ES-I3 (cell line): ENCODE measurements at regions not wholly inside any gene's neighbourhood (a gene's known extent, or its start where the extent isn't known, plus 50 kb on each side); places are given as distances from the start of the nearest gene placed in this dataset.

ENCODE experiments used
- H3K36me3 ChIP-seq: 2 replicates; pipeline ENCODE4 v1.6.1; 2013; ENCODE audit warnings: mild to moderate bottlenecking, low read length, control low read depth, moderate library complexity; ENCODE audit not compliant: insufficient read depth
- H3K4me1 ChIP-seq: 2 replicates; pipeline ENCODE4 v1.6.1; 2013; ENCODE audit warnings: mild to moderate bottlenecking, control low read depth, low read length; ENCODE audit not compliant: insufficient read depth
- H3K9ac ChIP-seq: 2 replicates; pipeline ENCODE4 v1.6.1; 2013; ENCODE audit warnings: low read depth, mild to moderate bottlenecking, low read length, moderate library complexity
- H3K9me3 ChIP-seq: 2 replicates; pipeline ENCODE4 v1.6.1; 2013; ENCODE audit warnings: mild to moderate bottlenecking, low read length, moderate library complexity; ENCODE audit not compliant: control insufficient read depth, insufficient read depth

DNA sequence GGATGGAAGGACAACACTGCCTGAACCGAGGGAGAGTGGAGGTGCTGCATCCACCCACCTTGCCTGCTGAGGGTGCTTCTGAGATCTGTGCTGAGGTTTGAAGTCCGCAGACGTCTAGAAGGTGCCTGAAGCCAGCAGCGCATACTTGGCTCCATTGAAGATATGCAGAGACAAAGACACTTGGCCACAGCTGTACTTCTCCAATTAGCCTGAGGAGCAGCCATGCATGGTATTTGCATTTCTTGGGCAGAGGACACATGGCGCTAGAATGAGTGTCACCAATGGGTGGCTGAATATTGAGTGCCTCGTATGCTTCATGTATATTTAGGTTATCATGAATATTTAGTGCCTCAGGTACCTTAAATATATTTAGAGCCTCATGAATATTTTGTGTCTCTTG lies 128.7 kb upstream of the ATP6AP2 start:
- H3K9ac ChIP-seq = no peak overlapping the region
- H3K9me3 ChIP-seq = no peaks in the 10 kb centered on the region
- H3K4me1 ChIP-seq = no peaks in the 10 kb centered on the region
- H3K36me3 ChIP-seq = no peaks in the 10 kb centered on the region

DNA sequence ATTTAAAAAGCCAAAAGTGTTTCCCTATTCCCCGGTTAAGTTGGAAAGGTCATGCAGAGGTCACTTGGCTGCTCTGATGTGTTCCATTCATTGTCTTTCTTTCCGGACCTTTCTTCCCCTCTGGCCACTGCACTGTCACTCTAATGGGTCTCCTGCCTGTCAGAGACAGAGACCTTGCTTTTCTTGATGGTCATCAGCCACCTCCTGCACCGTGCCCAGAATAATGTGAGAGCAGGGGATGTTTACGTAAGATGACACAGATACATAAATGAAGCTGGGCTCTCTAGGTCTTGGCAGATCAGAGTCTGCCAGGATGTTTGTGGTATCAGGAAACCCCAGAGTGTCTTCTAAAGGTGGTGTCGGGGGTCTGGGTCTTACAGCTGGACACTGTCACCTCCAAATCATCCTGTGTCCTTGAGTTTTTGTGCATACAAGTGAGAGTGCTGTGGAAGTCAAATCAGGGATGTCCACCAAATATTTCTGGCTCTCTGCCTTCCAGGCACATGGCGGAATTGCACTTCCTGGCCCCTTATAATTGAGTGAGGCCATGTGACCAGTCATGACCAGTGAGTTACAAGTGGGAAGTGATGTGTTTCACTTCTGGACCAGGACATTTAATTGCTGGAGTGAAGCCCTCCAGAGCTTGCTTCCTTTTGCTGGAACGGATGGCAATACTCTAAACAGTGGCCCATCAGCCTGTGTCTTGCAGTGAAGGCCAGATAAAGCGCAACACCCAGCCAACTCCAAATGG lies 130.6 kb upstream of the ATP6AP2 start:
- H3K9me3 ChIP-seq = no peaks in the 10 kb centered on the region
- H3K4me1 ChIP-seq = peaks cover under 1% of the 10 kb centered on the region; the same call in 1 of the 2 replicates
- no peaks in the 10 kb centered on the region for H3K36me3 ChIP-seq
- H3K9ac ChIP-seq = no peak overlapping the region

DNA sequence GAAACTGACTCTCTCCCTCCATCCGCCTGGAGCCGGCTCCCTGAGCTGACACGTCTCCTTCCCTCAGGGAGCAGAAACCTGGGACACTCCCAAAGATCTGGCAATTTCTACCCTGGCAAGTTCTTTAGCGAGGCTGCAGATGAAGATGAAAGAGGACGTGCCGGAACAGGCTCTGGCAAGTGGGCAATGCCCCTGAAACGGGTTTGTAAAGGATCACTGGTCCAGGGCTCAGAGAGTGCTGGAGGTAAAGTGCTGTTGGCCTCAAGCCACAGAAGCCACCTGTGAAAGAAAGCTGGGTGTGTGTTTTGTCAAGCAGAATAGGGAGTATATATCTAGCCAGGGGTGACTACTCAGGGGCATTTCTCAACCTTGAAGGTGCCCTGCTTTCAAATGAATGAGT lies 131.4 kb upstream of the ATP6AP2 start:
- H3K4me1 ChIP-seq = peaks cover 6% of the 10 kb centered on the region; the same call in 1 of the 2 replicates
- H3K9ac ChIP-seq = no peak overlapping the region
- H3K36me3 ChIP-seq = no peaks in the 10 kb centered on the region
- no peaks in the 10 kb centered on the region for H3K9me3 ChIP-seq

DNA sequence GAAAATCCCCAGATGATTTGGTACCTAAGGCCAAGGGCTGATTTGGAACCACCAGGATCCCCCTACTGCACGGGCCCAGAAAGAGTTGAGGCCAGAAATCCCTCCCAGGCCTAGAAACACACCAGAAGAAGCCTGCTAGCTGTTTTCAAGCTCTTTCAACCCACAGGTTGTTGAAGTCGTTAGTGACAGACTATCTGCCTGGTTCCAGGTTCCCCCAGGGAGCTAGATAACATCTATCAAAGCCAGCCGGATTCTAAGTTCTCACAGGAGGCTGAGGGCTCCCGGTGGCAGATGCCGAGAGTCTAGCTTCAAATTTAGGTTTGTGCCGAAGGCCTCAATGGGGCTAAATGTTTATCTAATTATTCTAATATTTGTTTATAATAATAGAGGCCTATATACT lies 132.0 kb upstream of the ATP6AP2 start:
- Histone ChIP-seq H3K4me1 (peaks cover 6% of the 10 kb centered on the region; the same call in 1 of the 2 replicates), H3K36me3 (no peaks in the 10 kb centered on the region), H3K9ac (no peak overlapping the region), H3K9me3 (no peaks in the 10 kb centered on the region)

DNA sequence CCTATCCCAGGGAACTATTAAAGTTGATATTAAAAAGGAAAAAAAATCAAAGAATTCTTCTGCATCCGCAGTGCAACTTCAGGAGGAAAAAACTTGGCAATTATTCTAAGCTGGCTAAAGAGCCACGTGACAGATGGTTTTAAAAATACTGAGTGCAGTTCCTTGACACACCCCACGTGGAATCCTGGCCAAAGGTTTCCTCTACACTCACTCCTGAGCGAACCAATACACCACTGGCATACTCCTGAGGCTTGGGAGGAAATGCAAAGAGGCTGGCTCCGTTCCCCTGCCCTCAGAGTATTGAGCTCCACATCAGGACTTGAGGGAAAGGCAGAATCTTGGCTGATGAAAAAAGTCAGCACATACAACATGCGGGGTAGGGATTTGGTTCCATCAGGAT lies 133.8 kb upstream of the ATP6AP2 start:
- Histone ChIP-seq H3K9me3 (no peaks in the 10 kb centered on the region), H3K9ac (no peak overlapping the region), H3K36me3 (no peaks in the 10 kb centered on the region), H3K4me1 (peaks cover 6% of the 10 kb centered on the region; the same call in 1 of the 2 replicates)

DNA sequence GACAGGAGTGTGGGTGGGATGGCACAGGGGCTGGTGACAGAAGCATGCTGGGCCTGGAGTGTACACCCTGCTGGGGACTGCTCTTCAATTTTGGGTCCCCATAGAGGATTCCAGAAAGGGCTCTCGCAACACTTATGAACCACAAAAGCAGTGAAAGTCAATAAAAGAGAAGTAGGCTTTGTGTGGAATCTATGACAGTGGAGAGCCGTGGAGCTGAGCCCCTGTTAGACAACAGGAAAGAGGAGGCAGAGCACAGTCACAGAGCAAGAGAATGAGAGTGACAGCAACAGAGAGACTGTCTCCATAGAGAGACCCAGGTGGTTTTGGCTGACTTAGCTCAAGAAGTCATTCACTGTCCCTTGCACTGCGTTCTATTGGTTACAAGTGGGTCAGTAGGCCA lies 135.1 kb upstream of the ATP6AP2 start:
- H3K9me3 ChIP-seq = no peaks in the 10 kb centered on the region
- no peaks in the 10 kb centered on the region for H3K36me3 ChIP-seq
- peaks cover 6% of the 10 kb centered on the region; the same call in 1 of the 2 replicates for H3K4me1 ChIP-seq
- no peak overlapping the region for H3K9ac ChIP-seq

GRCh38 chrX:40444798-40445496 lies 135.8 kb upstream of the ATP6AP2 start:
- Histone ChIP-seq H3K36me3 (no peaks in the 10 kb centered on the region), H3K9ac (no peak overlapping the region), H3K4me1 (peaks cover 6% of the 10 kb centered on the region; the same call in 1 of the 2 replicates), H3K9me3 (no peaks in the 10 kb centered on the region)

DNA sequence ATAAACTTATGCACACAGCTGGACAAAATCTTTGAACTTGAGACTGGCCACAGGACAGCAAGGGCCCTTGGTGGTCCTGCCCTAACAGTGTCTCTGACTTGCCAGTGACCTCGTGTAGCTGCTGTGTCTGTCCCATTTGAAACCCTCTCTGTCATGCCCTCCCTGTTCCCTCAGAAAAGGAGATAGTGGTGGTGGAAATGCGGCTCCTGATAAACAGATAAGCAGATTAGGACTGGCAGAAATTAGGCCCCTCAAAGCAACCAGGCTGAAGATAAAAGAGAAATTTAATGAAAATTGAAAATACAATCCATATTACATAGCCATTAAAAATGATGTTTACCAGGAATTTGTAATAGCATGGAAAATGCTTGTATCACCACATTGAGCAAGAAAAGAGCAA lies 136.6 kb upstream of the ATP6AP2 start:
- H3K9me3 ChIP-seq = no peaks in the 10 kb centered on the region
- no peaks in the 10 kb centered on the region for H3K36me3 ChIP-seq
- no peak overlapping the region for H3K9ac ChIP-seq
- peaks cover 6% of the 10 kb centered on the region; the same call in 1 of the 2 replicates for H3K4me1 ChIP-seq

DNA sequence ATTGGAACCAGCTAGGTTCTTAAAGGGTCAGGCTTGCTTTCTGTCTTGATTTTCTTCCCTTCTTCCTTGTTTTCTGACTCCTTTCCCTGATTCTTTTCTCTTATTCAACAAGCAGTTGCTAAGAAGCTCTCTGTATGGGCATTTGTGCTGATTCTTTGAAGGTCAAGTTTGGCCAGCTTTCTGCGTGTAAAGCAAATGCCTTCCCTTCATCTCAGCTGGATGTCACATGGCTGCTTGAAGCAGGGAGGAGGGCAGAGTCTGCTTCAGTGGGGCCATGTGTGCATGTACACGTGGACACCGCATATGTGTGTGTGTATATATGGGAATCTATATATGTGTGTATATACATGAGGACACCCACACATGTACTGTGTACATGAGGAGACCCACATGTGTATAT lies 139.9 kb upstream of the ATP6AP2 start:
- H3K4me1 ChIP-seq = peaks cover 6% of the 10 kb centered on the region; the same call in 1 of the 2 replicates
- H3K9ac ChIP-seq = no peak overlapping the region
- no peaks in the 10 kb centered on the region for H3K9me3 ChIP-seq
- H3K36me3 ChIP-seq = no peaks in the 10 kb centered on the region

- Histone ChIP-seq H3K4me1 (peaks cover 11% of the 10 kb centered on the region), H3K9me3 (no peaks in the 10 kb centered on the region), H3K9ac (no peak overlapping the region), H3K36me3 (no peaks in the 10 kb centered on the region)
These were observed 140.9 kb upstream of the ATP6AP2 start for GRCh38 chrX:40439625-40440532.

DNA sequence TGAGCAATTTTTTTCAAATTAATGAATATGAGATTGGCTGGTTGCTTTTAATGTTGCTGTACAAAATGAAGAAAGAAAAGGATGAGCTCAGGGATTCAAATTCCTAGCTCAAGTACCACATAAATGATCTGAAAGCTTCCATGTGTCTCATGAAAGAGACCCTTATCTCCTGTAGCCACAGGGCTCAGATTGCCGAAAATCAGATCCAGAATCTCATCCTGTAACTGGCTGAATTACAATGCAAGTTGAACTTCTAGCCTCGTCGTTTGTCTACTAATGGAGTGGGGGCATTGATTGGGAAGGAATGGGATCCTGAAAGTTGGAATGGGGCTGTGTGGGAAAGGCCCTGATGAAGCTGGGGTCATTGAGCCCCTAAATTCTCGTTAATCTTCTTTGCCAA lies 143.4 kb upstream of the ATP6AP2 start:
- Histone ChIP-seq H3K9me3 (no peaks in the 10 kb centered on the region), H3K36me3 (no peaks in the 10 kb centered on the region), H3K4me1 (peaks cover 12% of the 10 kb centered on the region), H3K9ac (no peak overlapping the region)

- H3K9me3 ChIP-seq = no peaks in the 10 kb centered on the region
- H3K4me1 ChIP-seq = peaks cover 12% of the 10 kb centered on the region
- H3K36me3 ChIP-seq = no peaks in the 10 kb centered on the region
- no peak overlapping the region; the same call in 1 of the 2 replicates for H3K9ac ChIP-seq
These were observed 145.8 kb upstream of the ATP6AP2 start for GRCh38 chrX:40434947-40435346.

GRCh38 chrX:40434443-40434842 lies 146.3 kb upstream of the ATP6AP2 start:
- H3K9me3 ChIP-seq = no peaks in the 10 kb centered on the region
- no peaks in the 10 kb centered on the region for H3K36me3 ChIP-seq
- H3K4me1 ChIP-seq = peaks cover 12% of the 10 kb centered on the region
- no peak overlapping the region for H3K9ac ChIP-seq

GRCh38 chrX:40433160-40433559 lies 147.6 kb upstream of the ATP6AP2 start:
- Histone ChIP-seq H3K9ac (no peak overlapping the region), H3K36me3 (no peaks in the 10 kb centered on the region), H3K4me1 (peaks cover 12% of the 10 kb centered on the region), H3K9me3 (no peaks in the 10 kb centered on the region)
